Esophagus mucosa (tissue), 1 donor: ENCODE measurements at regions not wholly inside any gene's neighbourhood (a gene's known extent, or its start where the extent isn't known, plus 50 kb on each side); places are given as distances from the start of the nearest gene placed in this dataset.
A peak's percentile ranks its signal among the peaks of the same experiment; 100 is the strongest.

Experiments
- ATAC-seq: fragments of 200-7000 bp; cut with Tn5 transposase; one replicate; pipeline ENCODE4 v1.9.1; 2020
- donor health status: DM: yes; HTN: yes; CAD: no.

GRCh38 chr4:184310171-184310567 is 92.5 kb upstream of the ENPP6 start:
- ATAC-seq = peak; percentile 79

GRCh38 chr4:184309241-184310170 is 91.8 kb upstream of the ENPP6 start:
- ATAC-seq = no peak

GRCh38 chr4:184306949-184307348 is 89.3 kb upstream of the ENPP6 start:
- peak; percentile 57 for ATAC-seq

GRCh38 chr4:184306470-184306869 is 88.8 kb upstream of the ENPP6 start:
- ATAC-seq = no peak

GRCh38 chr4:184300816-184301215 is 83.1 kb upstream of the ENPP6 start:
- ATAC-seq = no peak

- no peak for ATAC-seq
Measured at GRCh38 chr4:184298254-184298653, 80.6 kb upstream of the ENPP6 start.

GRCh38 chr4:184295206-184295605 is 77.5 kb upstream of the ENPP6 start:
- no peak for ATAC-seq

- no peak for ATAC-seq
Measured at GRCh38 chr4:184294606-184295133, 77.0 kb upstream of the ENPP6 start.

- ATAC-seq = no peak
Measured at GRCh38 chr4:184293552-184293951, 75.9 kb upstream of the ENPP6 start.

- ATAC-seq = no peak
Measured at GRCh38 chr4:184292877-184293276, 75.2 kb upstream of the ENPP6 start.

GRCh38 chr4:184292465-184292867 is 74.8 kb upstream of the ENPP6 start:
- no peak for ATAC-seq

GRCh38 chr4:184289179-184289535 is 71.5 kb upstream of the ENPP6 start:
- ATAC-seq = no peak

- peak; percentile 47 for ATAC-seq
Measured at GRCh38 chr4:184288451-184289178, 70.9 kb upstream of the ENPP6 start.

- peak; percentile 91 for ATAC-seq
Measured at GRCh38 chr4:184287697-184288255, 70.1 kb upstream of the ENPP6 start.

GRCh38 chr4:184286358-184286757 is 68.7 kb upstream of the ENPP6 start:
- ATAC-seq = no peak

- no peak for ATAC-seq
Measured at GRCh38 chr4:184284742-184285141, 67.1 kb upstream of the ENPP6 start.

GRCh38 chr4:184284336-184284690 is 66.6 kb upstream of the ENPP6 start:
- no peak for ATAC-seq

- ATAC-seq = no peak
Measured at GRCh38 chr4:184283659-184284335, 66.1 kb upstream of the ENPP6 start.

GRCh38 chr4:184282895-184283654 is 65.4 kb upstream of the ENPP6 start:
- ATAC-seq = no peak

GRCh38 chr4:184282251-184282713 is 64.6 kb upstream of the ENPP6 start:
- peak; percentile 95 for ATAC-seq

GRCh38 chr4:184281231-184282139 is 63.8 kb upstream of the ENPP6 start:
- ATAC-seq = no peak
